Skeletal muscle tissue (tissue), 3 donors: ENCODE measurements at regions not wholly inside any gene's neighbourhood (a gene's known extent, or its start where the extent isn't known, plus 50 kb on each side); places are given as distances from the start of the nearest gene placed in this dataset.

Source experiments
- H3K27ac ChIP-seq: one replicate; pipeline ENCODE4 v1.7.0; 2013; ENCODE audit warnings: mild to moderate bottlenecking, low read depth, low read length, inconsistent platforms
- H3K27me3 ChIP-seq, 3 donors: one replicate each; pipeline ENCODE4 v1.7.0; 2013; ENCODE audit warnings: low read length in 3 of 3; ENCODE audit not compliant: control insufficient read depth in 3 of 3, insufficient read depth in 3 of 3
- H3K36me3 ChIP-seq, 3 donors: one replicate each; pipeline ENCODE4 v1.7.0; 2013; ENCODE audit warnings: low read length in 3 of 3; ENCODE audit not compliant: control insufficient read depth in 3 of 3, insufficient read depth in 3 of 3
- H3K4me1 ChIP-seq, 3 donors: one replicate each; pipeline ENCODE4 v1.7.0; 2013; ENCODE audit warnings: low read length in 3 of 3, mild to moderate bottlenecking in 3 of 3; ENCODE audit not compliant: control insufficient read depth in 3 of 3, insufficient read depth in 3 of 3
- H3K4me3 ChIP-seq, 3 donors: one replicate each; pipeline ENCODE4 v1.7.0; 2013; ENCODE audit warnings: low read length in 3 of 3
- H3K9ac ChIP-seq, 3 donors: one replicate each; pipeline ENCODE4 v1.7.0; 2013; ENCODE audit warnings: low read length in 3 of 3, mild to moderate bottlenecking in 3 of 3, moderate library complexity in 2 of 3, low read depth in 1 of 3
- H3K9me3 ChIP-seq, 3 donors: one replicate each; pipeline ENCODE4 v1.7.0; 2013; ENCODE audit warnings: low read length in 3 of 3; ENCODE audit not compliant: control insufficient read depth in 3 of 3
- donor health status: Osteomylitis.

GRCh38 chr5:93034621-93035590 lies 546.1 kb downstream of the NR2F1-AS1 start:
- H3K4me1 ChIP-seq = no peaks in the 10 kb centered on the region
- H3K9me3 ChIP-seq = no peaks in the 10 kb centered on the region
- H3K36me3 ChIP-seq = no peaks in the 10 kb centered on the region
- H3K9ac ChIP-seq = no peak overlapping the region
- H3K27ac ChIP-seq = no peak overlapping the region
- H3K27me3 ChIP-seq = no peaks in the 10 kb centered on the region
- H3K4me3 ChIP-seq = no peak overlapping the region

GRCh38 chr5:93022796-93023447 lies 558.1 kb downstream of the NR2F1-AS1 start:
- Histone ChIP-seq H3K27ac (no peak overlapping the region), H3K9ac (no peak overlapping the region), H3K4me1 (no peaks in the 10 kb centered on the region), H3K27me3 (no peaks in the 10 kb centered on the region), H3K9me3 (no peaks in the 10 kb centered on the region), H3K36me3 (no peaks in the 10 kb centered on the region), H3K4me3 (no peak overlapping the region)

- H3K9me3 ChIP-seq = no peaks in the 10 kb centered on the region
- no peak overlapping the region for H3K4me3 ChIP-seq
- no peak overlapping the region for H3K27ac ChIP-seq
- H3K36me3 ChIP-seq = no peaks in the 10 kb centered on the region
- H3K9ac ChIP-seq = no peak overlapping the region
- no peaks in the 10 kb centered on the region for H3K4me1 ChIP-seq
- H3K27me3 ChIP-seq = no peaks in the 10 kb centered on the region
These were observed 558.8 kb downstream of the NR2F1-AS1 start for GRCh38 chr5:93022211-93022610.

GRCh38 chr5:93019896-93020295 lies 561.1 kb downstream of the NR2F1-AS1 start:
- H3K4me3 ChIP-seq = no peak overlapping the region
- H3K9me3 ChIP-seq = no peaks in the 10 kb centered on the region
- no peaks in the 10 kb centered on the region for H3K4me1 ChIP-seq
- H3K9ac ChIP-seq = no peak overlapping the region
- H3K27me3 ChIP-seq = no peaks in the 10 kb centered on the region
- H3K36me3 ChIP-seq = no peaks in the 10 kb centered on the region
- no peak overlapping the region for H3K27ac ChIP-seq

GRCh38 chr5:93018461-93018860 lies 562.6 kb downstream of the NR2F1-AS1 start:
- no peak overlapping the region for H3K9ac ChIP-seq
- no peaks in the 10 kb centered on the region for H3K4me1 ChIP-seq
- no peaks in the 10 kb centered on the region for H3K27me3 ChIP-seq
- no peaks in the 10 kb centered on the region for H3K9me3 ChIP-seq
- H3K27ac ChIP-seq = no peak overlapping the region
- H3K4me3 ChIP-seq = no peak overlapping the region
- H3K36me3 ChIP-seq = no peaks in the 10 kb centered on the region

- no peaks in the 10 kb centered on the region for H3K27me3 ChIP-seq
These were observed 563.2 kb downstream of the NR2F1-AS1 start for GRCh38 chr5:93017849-93018248.

GRCh38 chr5:93017376-93017775 lies 563.6 kb downstream of the NR2F1-AS1 start:
- no peaks in the 10 kb centered on the region for H3K4me1 ChIP-seq
- no peak overlapping the region for H3K4me3 ChIP-seq
- H3K36me3 ChIP-seq = no peaks in the 10 kb centered on the region
- no peak overlapping the region for H3K27ac ChIP-seq
- H3K9ac ChIP-seq = no peak overlapping the region
- H3K9me3 ChIP-seq = no peaks in the 10 kb centered on the region
- no peaks in the 10 kb centered on the region for H3K27me3 ChIP-seq

More at GRCh38 chr5:93017849-93018248, 563.2 kb downstream of the NR2F1-AS1 start:
- Histone ChIP-seq H3K27ac (no peak overlapping the region), H3K9ac (no peak overlapping the region), H3K4me3 (no peak overlapping the region), H3K36me3 (no peaks in the 10 kb centered on the region), H3K4me1 (no peaks in the 10 kb centered on the region), H3K9me3 (no peaks in the 10 kb centered on the region)

- no peaks in the 10 kb centered on the region for H3K9me3 ChIP-seq
- no peaks in the 10 kb centered on the region for H3K36me3 ChIP-seq
- H3K9ac ChIP-seq = no peak overlapping the region
- H3K27ac ChIP-seq = no peak overlapping the region
- no peaks in the 10 kb centered on the region for H3K4me1 ChIP-seq
- H3K4me3 ChIP-seq = no peak overlapping the region
- no peaks in the 10 kb centered on the region for H3K27me3 ChIP-seq
These were observed 570.4 kb downstream of the NR2F1-AS1 start for GRCh38 chr5:93010616-93011015.

- Histone ChIP-seq H3K27me3 (no peaks in the 10 kb centered on the region), H3K9ac (no peak overlapping the region), H3K4me1 (no peaks in the 10 kb centered on the region), H3K27ac (no peak overlapping the region), H3K36me3 (no peaks in the 10 kb centered on the region), H3K9me3 (no peaks in the 10 kb centered on the region), H3K4me3 (no peak overlapping the region)
These were observed 571.0 kb downstream of the NR2F1-AS1 start for GRCh38 chr5:93010037-93010436.

GRCh38 chr5:93008502-93009207 lies 572.4 kb downstream of the NR2F1-AS1 start:
- Histone ChIP-seq H3K9me3 (no peaks in the 10 kb centered on the region), H3K27ac (no peak overlapping the region), H3K9ac (no peak overlapping the region), H3K4me3 (no peak overlapping the region), H3K36me3 (no peaks in the 10 kb centered on the region), H3K27me3 (no peaks in the 10 kb centered on the region), H3K4me1 (no peaks in the 10 kb centered on the region)
